ENCODE measurements at regions not wholly inside any gene's neighbourhood (a gene's known extent, or its start where the extent isn't known, plus 50 kb on each side); places are given as distances from the start of the nearest gene placed in this dataset.

GRCh38 chr22:27412866-27413445 lies 388.6 kb downstream of the MN1 start:
- H3K9me3 Mint-ChIP-seq (ENCODE audit: insufficient read depth): peaks cover 4% of the 10 kb centered on the region
- CTCF ChIA-PET: no interaction called here

GRCh38 chr22:27413702-27414101 lies 387.9 kb downstream of the MN1 start:
- Histone ChIP-seq H3K9me3 (ENCODE audit: control extremely low read depth in 1 of 3, control insufficient read depth in 2 of 3, insufficient read depth in 1 of 3, low read length in 2 of 3) (peaks cover 0 to 9% (median 0%) of the 10 kb centered on the region in 3 donors), H3K4me2 (replicated peaks; ENCODE audit: low read depth, low read length, poor library complexity, severe bottlenecking) (no peak overlapping the region), H2AFZ (ENCODE audit: insufficient read depth, low read depth, low read length, poor library complexity, severe bottlenecking) (no peak overlapping the region), H3K4me1 (ENCODE audit: control insufficient read depth in 2 of 2, insufficient read depth in 2 of 2, low read length in 2 of 2) (no peaks in the 10 kb centered on the region), H3K27ac (ENCODE audit: low read length in 2 of 2) (no peak overlapping the region), H3K79me2 (ENCODE audit: control insufficient read depth, insufficient read depth, low read length) (no peaks in the 10 kb centered on the region), H3K9ac (ENCODE audit: low read length) (no peak overlapping the region), H3K27me3 (replicated peaks in 1 of 4; ENCODE audit: control extremely low read depth in 1 of 4, control insufficient read depth in 3 of 4, insufficient read depth in 4 of 4, low read length in 3 of 4) (peaks cover 0 to 8% (median 0%) of the 10 kb centered on the region in 4 experiments), H3K36me3 (replicated peaks in 1 of 2; ENCODE audit: control extremely low read depth in 1 of 2, control insufficient read depth in 1 of 2, extremely low read depth in 1 of 2, insufficient read depth in 2 of 2, low read length in 1 of 2) (no peaks in the 10 kb centered on the region), H4K20me1 (ENCODE audit: control insufficient read depth, insufficient read depth, low read length, poor library complexity, severe bottlenecking) (no peaks in the 10 kb centered on the region), H3K4me3 (ENCODE audit: control extremely low read depth in 1 of 5, extremely low read depth in 1 of 5, insufficient read depth in 1 of 5, low read depth in 2 of 5, low read length in 4 of 5) (no peak overlapping the region)
- TF ChIP-seq, protein P1, sequence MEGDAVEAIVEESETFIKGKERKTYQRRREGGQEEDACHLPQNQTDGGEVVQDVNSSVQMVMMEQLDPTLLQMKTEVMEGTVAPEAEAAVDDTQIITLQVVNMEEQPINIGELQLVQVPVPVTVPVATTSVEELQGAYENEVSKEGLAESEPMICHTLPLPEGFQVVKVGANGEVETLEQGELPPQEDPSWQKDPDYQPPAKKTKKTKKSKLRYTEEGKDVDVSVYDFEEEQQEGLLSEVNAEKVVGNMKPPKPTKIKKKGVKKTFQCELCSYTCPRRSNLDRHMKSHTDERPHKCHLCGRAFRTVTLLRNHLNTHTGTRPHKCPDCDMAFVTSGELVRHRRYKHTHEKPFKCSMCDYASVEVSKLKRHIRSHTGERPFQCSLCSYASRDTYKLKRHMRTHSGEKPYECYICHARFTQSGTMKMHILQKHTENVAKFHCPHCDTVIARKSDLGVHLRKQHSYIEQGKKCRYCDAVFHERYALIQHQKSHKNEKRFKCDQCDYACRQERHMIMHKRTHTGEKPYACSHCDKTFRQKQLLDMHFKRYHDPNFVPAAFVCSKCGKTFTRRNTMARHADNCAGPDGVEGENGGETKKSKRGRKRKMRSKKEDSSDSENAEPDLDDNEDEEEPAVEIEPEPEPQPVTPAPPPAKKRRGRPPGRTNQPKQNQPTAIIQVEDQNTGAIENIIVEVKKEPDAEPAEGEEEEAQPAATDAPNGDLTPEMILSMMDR (IDR thresholded peaks at IDR 0.05): no peak
- no peak for TF ChIP-seq EZH2 (IDR thresholded peaks at IDR 0.05; ENCODE audit: borderline replicate concordance, insufficient read depth, low read depth, low read length, poor library complexity, severe bottlenecking)
- WGBS (ENCODE audit: insufficient coverage): 100% methylated on average over 1 of the region's 3 CpGs
- DNase-seq: no peak
- peaks cover 20% of the 10 kb centered on the region for H3K27me3 Mint-ChIP-seq
- no peak overlapping the region for H3K27ac Mint-ChIP-seq
- POLR2A ChIA-PET: no interaction called here
- CTCF ChIA-PET: no interaction called here
- H3K9me3 Mint-ChIP-seq (ENCODE audit: insufficient read depth): peaks cover 4% of the 10 kb centered on the region
- no peak overlapping the region for H3K4me3 Mint-ChIP-seq
- intact Hi-C loops (cut with micrococcal nuclease): no loop called here
- no peaks in the 10 kb centered on the region for H3K4me1 Mint-ChIP-seq
- no peak for ATAC-seq (ENCODE audit: low read depth)

More at GRCh38 chr22:27412866-27413445, 388.6 kb downstream of the MN1 start:
- POLR2A ChIA-PET: no interaction called here
- Histone ChIP-seq H3K27ac (ENCODE audit: low read length in 2 of 2) (no peak overlapping the region), H2AFZ (ENCODE audit: insufficient read depth, low read depth, low read length, poor library complexity, severe bottlenecking) (no peak overlapping the region), H3K4me3 (ENCODE audit: control extremely low read depth in 1 of 5, extremely low read depth in 1 of 5, insufficient read depth in 1 of 5, low read depth in 2 of 5, low read length in 4 of 5) (no peak overlapping the region), H3K27me3 (replicated peaks in 1 of 4; ENCODE audit: control extremely low read depth in 1 of 4, control insufficient read depth in 3 of 4, insufficient read depth in 4 of 4, low read length in 3 of 4) (peaks cover 0 to 8% (median 0%) of the 10 kb centered on the region in 4 experiments), H4K20me1 (ENCODE audit: control insufficient read depth, insufficient read depth, low read length, poor library complexity, severe bottlenecking) (no peaks in the 10 kb centered on the region), H3K4me2 (replicated peaks; ENCODE audit: low read depth, low read length, poor library complexity, severe bottlenecking) (no peak overlapping the region), H3K36me3 (replicated peaks in 1 of 2; ENCODE audit: control extremely low read depth in 1 of 2, control insufficient read depth in 1 of 2, extremely low read depth in 1 of 2, insufficient read depth in 2 of 2, low read length in 1 of 2) (no peaks in the 10 kb centered on the region), H3K4me1 (ENCODE audit: control insufficient read depth in 2 of 2, insufficient read depth in 2 of 2, low read length in 2 of 2) (no peaks in the 10 kb centered on the region), H3K79me2 (ENCODE audit: control insufficient read depth, insufficient read depth, low read length) (no peaks in the 10 kb centered on the region), H3K9me3 (ENCODE audit: control extremely low read depth in 1 of 3, control insufficient read depth in 2 of 3, insufficient read depth in 1 of 3, low read length in 2 of 3) (peaks cover 0 to 9% (median 0%) of the 10 kb centered on the region in 3 donors), H3K9ac (ENCODE audit: low read length) (no peak overlapping the region)
- TF ChIP-seq EZH2 (IDR thresholded peaks at IDR 0.05; ENCODE audit: borderline replicate concordance, insufficient read depth, low read depth, low read length, poor library complexity, severe bottlenecking): no peak
- TF ChIP-seq, protein P1 (IDR thresholded peaks at IDR 0.05): no peak
- Mint-ChIP-seq H3K27ac (no peak overlapping the region), H3K4me1 (no peaks in the 10 kb centered on the region), H3K27me3 (peaks cover 20% of the 10 kb centered on the region), H3K4me3 (no peak overlapping the region)
- 94% methylated on average over 7 of the region's 7 CpGs for WGBS (ENCODE audit: insufficient coverage)
- DNase-seq (no peak), ATAC-seq (ENCODE audit: low read depth) (no peak)
- intact Hi-C loops (cut with micrococcal nuclease): no loop called here
